Vagina (tissue), 2 donors: ENCODE measurements at regions not wholly inside any gene's neighbourhood (a gene's known extent, or its start where the extent isn't known, plus 50 kb on each side); places are given as distances from the start of the nearest gene placed in this dataset.

Source experiments
- POLR2A ChIP-seq, 2 donors: fragments of 450-650 bp; IDR thresholded peaks; one replicate each; pipeline ENCODE4 v1.6.1; 2017; ENCODE audit warnings: antibody characterized with exemption in 2 of 2, mild to moderate bottlenecking in 2 of 2, moderate library complexity in 2 of 2
- POLR2AphosphoS5 ChIP-seq, 2 donors: sonication (generic); formaldehyde crosslinking; IDR thresholded peaks; one replicate each; pipeline ENCODE4 v1.9.0; 2017; ENCODE audit warnings: antibody characterized with exemption in 2 of 2, mild to moderate bottlenecking in 2 of 2, low read depth in 1 of 2; ENCODE audit not compliant: insufficient read depth in 1 of 2
- TF ChIP-seq, protein P1 (sequence below), 3 experiments: fragments of 450-650 bp in 2 of 3; fragments of 200-600 bp in 1 of 3; sonication (generic) in 1 of 3; IDR thresholded peaks; one replicate each; pipeline ENCODE4 v1.5.1; 2017 to 2019; ENCODE audit warnings: antibody characterized with exemption in 3 of 3, mild to moderate bottlenecking in 2 of 3, moderate library complexity in 2 of 3

GRCh38 chr18:68394705-68395104 lies 320.2 kb downstream of the TMX3 start:
- TF ChIP-seq, protein P1, sequence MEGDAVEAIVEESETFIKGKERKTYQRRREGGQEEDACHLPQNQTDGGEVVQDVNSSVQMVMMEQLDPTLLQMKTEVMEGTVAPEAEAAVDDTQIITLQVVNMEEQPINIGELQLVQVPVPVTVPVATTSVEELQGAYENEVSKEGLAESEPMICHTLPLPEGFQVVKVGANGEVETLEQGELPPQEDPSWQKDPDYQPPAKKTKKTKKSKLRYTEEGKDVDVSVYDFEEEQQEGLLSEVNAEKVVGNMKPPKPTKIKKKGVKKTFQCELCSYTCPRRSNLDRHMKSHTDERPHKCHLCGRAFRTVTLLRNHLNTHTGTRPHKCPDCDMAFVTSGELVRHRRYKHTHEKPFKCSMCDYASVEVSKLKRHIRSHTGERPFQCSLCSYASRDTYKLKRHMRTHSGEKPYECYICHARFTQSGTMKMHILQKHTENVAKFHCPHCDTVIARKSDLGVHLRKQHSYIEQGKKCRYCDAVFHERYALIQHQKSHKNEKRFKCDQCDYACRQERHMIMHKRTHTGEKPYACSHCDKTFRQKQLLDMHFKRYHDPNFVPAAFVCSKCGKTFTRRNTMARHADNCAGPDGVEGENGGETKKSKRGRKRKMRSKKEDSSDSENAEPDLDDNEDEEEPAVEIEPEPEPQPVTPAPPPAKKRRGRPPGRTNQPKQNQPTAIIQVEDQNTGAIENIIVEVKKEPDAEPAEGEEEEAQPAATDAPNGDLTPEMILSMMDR (IDR thresholded peaks at IDR 0.05) = no peak
- TF ChIP-seq POLR2A (IDR thresholded peaks at IDR 0.05) (no peak), POLR2AphosphoS5 (IDR thresholded peaks at IDR 0.05; ENCODE audit: insufficient read depth in 1 of 2, low read depth in 1 of 2) (no peak)
